HEK293T (cell line): ENCODE measurements at regions not wholly inside any gene's neighbourhood (a gene's known extent, or its start where the extent isn't known, plus 50 kb on each side); places are given as distances from the start of the nearest gene placed in this dataset.

Experiments
- ELF4 ChIP-seq: fragments of 450-650 bp; IDR thresholded peaks from 2 replicates; pipeline ENCODE4 v1.6.1; 2017; ENCODE audit warnings: antibody characterized with exemption
- SP1 ChIP-seq: fragments of 450-650 bp; IDR thresholded peaks from 2 replicates; pipeline ENCODE4 v1.6.1; 2017
- TARDBP ChIP-seq: fragments of 450-650 bp; IDR thresholded peaks from 2 replicates; pipeline ENCODE4 v1.6.1; 2016
- ZNF384 ChIP-seq: fragments of 450-650 bp; IDR thresholded peaks from 2 replicates; pipeline ENCODE4 v1.6.1; 2016
- TF ChIP-seq, protein P1 (sequence below): fragments of 450-650 bp; IDR thresholded peaks from 2 replicates; pipeline ENCODE4 v1.6.1; 2016

DNA sequence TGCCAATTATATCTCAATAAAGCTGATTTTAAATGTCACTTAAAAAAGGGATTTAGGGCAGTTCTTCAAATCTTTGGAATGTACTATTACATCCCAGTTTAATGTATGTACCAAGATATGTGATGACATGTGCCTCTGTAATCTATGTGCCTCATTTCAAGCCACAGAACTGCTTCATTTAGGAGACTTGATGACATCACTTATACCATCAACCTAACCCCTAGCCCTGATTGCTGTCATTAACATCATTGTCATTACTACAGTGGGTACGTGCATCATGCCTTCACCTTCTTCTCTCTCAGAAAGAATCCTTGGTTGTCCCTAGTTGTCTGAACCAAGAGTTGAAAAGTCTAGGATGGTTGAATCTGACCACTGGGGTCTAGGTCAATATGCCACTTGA is 134.3 kb upstream of the RAB11FIP2 start:
- TF ChIP-seq TARDBP (no peak), SP1 (no peak), ELF4 (no peak), ZNF384 (no peak)
- TF ChIP-seq, protein P1, sequence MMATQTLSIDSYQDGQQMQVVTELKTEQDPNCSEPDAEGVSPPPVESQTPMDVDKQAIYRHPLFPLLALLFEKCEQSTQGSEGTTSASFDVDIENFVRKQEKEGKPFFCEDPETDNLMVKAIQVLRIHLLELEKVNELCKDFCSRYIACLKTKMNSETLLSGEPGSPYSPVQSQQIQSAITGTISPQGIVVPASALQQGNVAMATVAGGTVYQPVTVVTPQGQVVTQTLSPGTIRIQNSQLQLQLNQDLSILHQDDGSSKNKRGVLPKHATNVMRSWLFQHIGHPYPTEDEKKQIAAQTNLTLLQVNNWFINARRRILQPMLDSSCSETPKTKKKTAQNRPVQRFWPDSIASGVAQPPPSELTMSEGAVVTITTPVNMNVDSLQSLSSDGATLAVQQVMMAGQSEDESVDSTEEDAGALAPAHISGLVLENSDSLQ: no peak
